Duodenal mucosa (tissue), 2 donors: ENCODE measurements at regions not wholly inside any gene's neighbourhood (a gene's known extent, or its start where the extent isn't known, plus 50 kb on each side); places are given as distances from the start of the nearest gene placed in this dataset.

Experiments
- H3K27ac ChIP-seq: one replicate; pipeline ENCODE4 v1.7.0; 2013; ENCODE audit warnings: low read depth, low read length
- H3K27me3 ChIP-seq, 2 donors: one replicate each; pipeline ENCODE4 v1.7.0; 2013; ENCODE audit warnings: low read length in 2 of 2, control low read depth in 1 of 2; ENCODE audit not compliant: insufficient read depth in 2 of 2, control insufficient read depth in 1 of 2
- H3K36me3 ChIP-seq, 2 donors: one replicate each; pipeline ENCODE4 v1.7.0; 2013; ENCODE audit warnings: low read length in 2 of 2, control low read depth in 1 of 2; ENCODE audit not compliant: insufficient read depth in 2 of 2, control insufficient read depth in 1 of 2
- H3K4me1 ChIP-seq, 2 donors: one replicate each; pipeline ENCODE4 v1.7.0; 2013; ENCODE audit warnings: low read length in 2 of 2, control low read depth in 1 of 2; ENCODE audit not compliant: insufficient read depth in 2 of 2, control insufficient read depth in 1 of 2
- H3K4me3 ChIP-seq, 2 donors: one replicate each; pipeline ENCODE4 v1.7.0; 2013; ENCODE audit warnings: low read length in 2 of 2, low read depth in 1 of 2
- H3K9ac ChIP-seq, 2 donors: one replicate each; pipeline ENCODE4 v1.7.0; 2013; ENCODE audit warnings: low read length in 2 of 2, low read depth in 1 of 2
- H3K9me3 ChIP-seq, 2 donors: one replicate each; pipeline ENCODE4 v1.7.0; 2013; ENCODE audit warnings: low read length in 2 of 2, control low read depth in 1 of 2; ENCODE audit not compliant: control insufficient read depth in 1 of 2

DNA sequence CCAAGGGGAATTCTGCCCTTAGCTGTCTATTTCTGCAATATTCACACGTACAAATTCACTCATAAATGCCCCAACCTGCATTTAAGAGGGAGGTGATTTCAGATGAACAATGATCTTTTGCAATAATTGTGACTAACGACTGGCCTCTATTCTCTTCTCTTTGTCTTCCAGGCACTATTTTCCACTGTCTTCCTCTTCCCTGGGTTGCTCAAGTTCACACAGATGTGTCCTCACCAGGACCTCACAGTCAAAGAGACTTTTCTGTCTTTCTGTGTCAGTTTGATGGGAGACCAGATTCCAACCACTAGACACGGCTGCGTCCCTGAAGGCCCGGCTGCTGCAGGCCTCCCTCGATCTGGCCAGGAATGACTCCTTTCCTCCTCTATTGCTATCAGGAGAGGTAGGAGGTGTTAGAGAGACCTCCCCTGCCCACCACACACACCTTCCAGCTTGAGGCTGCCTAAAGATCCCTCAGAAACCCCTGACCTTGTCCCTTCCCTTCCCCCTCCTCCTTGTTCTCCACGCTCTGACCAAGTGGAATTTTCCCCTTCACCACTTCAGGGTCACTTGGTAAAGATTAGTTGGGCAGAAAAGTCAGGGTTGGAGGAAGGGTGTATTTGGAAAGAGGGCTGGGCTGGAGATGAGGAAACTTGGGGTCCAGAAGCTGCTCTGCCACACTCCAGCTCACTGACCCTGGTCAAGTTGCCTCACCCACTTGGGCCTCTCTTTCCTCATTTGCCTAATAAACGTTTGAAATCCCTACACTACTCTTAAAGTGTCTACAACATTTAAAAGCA is 109.2 kb upstream of the COPS8 start:
- Histone ChIP-seq H3K9ac (no peak overlapping the region), H3K4me1 (peaks cover 16 to 20% of the 10 kb centered on the region in 2 donors), H3K36me3 (no peaks in the 10 kb centered on the region), H3K9me3 (no peaks in the 10 kb centered on the region), H3K4me3 (no peak overlapping the region), H3K27ac (no peak overlapping the region), H3K27me3 (no peaks in the 10 kb centered on the region)

DNA sequence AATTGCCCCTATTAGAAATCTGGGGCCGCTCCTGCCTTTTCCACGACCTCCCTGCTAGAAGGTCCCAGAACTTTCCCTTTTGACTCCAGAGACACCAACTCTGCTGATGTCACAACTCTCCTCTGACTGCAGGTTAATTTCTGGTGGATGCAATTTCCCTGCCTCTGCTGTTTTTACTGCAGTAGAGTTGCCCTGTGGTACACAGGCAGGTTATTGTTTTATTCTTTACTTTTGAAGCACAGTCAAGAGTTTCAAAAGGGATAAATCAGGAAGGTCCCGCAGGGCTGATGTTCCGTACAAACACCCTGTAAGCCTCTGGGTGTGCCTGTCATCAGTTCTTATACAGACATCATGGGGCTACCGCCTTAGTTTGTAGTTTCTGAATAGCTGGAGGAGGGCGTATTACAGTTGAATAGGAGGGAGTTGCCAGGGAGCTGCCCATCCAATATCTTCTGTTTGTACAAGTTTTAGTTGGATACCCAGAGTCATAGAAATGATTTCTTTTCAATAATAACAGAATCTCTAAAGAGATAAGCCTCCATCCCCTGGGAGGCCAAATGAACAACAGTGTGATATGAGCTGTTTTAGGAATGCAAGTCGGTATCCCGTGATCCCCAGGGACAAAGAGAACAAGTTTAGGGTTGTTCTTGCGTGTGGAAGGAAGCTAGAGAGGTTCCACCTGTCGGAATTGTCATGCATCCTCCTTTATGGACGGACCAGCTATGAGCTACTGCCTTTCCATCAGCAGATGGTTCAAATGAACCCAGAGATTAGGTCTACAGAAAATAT is 108.4 kb upstream of the COPS8 start:
- peaks cover 11 to 14% of the 10 kb centered on the region in 2 donors for H3K4me1 ChIP-seq
- no peaks in the 10 kb centered on the region for H3K27me3 ChIP-seq
- H3K27ac ChIP-seq: no peak overlapping the region
- H3K9me3 ChIP-seq: no peaks in the 10 kb centered on the region
- no peak overlapping the region for H3K4me3 ChIP-seq
- no peak overlapping the region for H3K9ac ChIP-seq
- H3K36me3 ChIP-seq: no peaks in the 10 kb centered on the region

DNA sequence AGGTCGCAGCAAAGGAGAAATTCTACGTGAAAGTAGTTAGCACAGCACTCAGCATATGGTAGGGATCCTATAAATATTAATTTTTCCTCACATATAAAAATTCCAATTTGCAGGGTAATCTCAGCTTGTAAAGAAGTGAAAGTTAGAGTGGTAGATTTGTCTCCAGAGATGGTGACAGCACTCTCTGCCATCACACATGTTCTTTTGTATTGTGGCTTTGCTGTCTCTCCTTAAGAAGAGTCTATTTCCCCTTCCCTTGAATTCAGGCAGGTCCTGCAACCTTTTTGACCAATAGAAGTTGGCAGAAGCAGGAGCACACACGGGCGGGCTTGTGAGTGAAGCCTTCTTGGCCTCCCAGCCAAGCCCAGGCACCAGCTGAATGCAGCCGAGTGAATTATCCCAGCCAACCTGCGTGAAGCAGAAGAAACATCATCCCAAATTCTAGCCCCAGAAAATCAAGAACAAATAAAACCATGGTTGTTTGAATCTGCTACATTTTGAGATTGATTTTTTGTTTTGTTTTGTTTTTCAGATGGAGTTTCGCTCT is 107.8 kb upstream of the COPS8 start:
- Histone ChIP-seq H3K4me3 (no peak overlapping the region), H3K9ac (no peak overlapping the region), H3K9me3 (peaks cover under 1 to 4% of the 10 kb centered on the region in 2 donors), H3K36me3 (no peaks in the 10 kb centered on the region), H3K27ac (no peak overlapping the region), H3K4me1 (peaks cover 6 to 8% of the 10 kb centered on the region in 2 donors), H3K27me3 (no peaks in the 10 kb centered on the region)

DNA sequence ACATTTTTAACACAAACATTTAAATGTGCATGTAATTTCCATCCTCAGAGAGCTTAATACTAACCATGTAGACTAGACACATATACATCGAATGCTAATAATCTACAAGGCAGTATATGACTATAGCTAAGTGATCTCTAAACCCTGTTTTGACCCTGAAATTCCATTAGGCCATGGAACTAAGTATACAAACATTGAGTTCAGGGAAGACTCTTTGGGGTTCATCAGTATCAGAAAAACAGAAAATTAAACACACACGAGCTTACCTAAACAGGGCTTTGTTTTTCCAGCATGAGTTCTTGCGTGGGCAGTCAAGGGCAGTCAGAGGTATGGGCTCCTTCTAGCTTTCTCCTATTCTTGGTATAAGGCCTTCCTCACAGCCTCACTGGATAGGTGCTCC is 106.0 kb upstream of the COPS8 start:
- no peak overlapping the region for H3K4me3 ChIP-seq
- no peaks in the 10 kb centered on the region for H3K36me3 ChIP-seq

DNA sequence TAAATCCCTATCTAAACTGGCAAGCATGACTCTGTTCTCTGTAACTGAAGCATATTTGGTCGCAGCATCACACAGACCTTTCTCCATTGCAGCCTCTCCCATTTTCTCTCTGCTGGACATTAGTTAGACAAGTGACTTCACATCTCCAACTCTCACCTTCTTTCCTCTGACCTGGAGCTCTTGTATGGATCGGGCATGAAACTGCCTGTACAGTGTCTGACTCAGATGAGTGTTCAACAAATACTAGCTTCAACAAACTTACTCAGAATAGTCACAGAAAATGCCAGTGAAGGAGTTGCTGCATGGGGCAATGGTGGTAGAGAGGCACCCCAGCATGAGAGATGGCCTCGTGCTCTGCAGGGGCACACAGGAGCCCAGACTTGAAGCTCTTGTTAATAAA is 104.7 kb upstream of the COPS8 start:
- no peaks in the 10 kb centered on the region for H3K4me1 ChIP-seq
- no peak overlapping the region for H3K9ac ChIP-seq
- no peak overlapping the region for H3K27ac ChIP-seq
- no peaks in the 10 kb centered on the region for H3K36me3 ChIP-seq
- no peaks in the 10 kb centered on the region for H3K27me3 ChIP-seq
- no peak overlapping the region for H3K4me3 ChIP-seq
- H3K9me3 ChIP-seq: peaks cover 4 to 6% of the 10 kb centered on the region in 2 donors

More for the DNA sequence above, 106.0 kb upstream of the COPS8 start:
- H3K9ac ChIP-seq: no peak overlapping the region
- H3K27ac ChIP-seq: no peak overlapping the region
- peaks cover 4 to 6% of the 10 kb centered on the region in 2 donors for H3K9me3 ChIP-seq
- H3K27me3 ChIP-seq: no peaks in the 10 kb centered on the region
- no peaks in the 10 kb centered on the region for H3K4me1 ChIP-seq

DNA sequence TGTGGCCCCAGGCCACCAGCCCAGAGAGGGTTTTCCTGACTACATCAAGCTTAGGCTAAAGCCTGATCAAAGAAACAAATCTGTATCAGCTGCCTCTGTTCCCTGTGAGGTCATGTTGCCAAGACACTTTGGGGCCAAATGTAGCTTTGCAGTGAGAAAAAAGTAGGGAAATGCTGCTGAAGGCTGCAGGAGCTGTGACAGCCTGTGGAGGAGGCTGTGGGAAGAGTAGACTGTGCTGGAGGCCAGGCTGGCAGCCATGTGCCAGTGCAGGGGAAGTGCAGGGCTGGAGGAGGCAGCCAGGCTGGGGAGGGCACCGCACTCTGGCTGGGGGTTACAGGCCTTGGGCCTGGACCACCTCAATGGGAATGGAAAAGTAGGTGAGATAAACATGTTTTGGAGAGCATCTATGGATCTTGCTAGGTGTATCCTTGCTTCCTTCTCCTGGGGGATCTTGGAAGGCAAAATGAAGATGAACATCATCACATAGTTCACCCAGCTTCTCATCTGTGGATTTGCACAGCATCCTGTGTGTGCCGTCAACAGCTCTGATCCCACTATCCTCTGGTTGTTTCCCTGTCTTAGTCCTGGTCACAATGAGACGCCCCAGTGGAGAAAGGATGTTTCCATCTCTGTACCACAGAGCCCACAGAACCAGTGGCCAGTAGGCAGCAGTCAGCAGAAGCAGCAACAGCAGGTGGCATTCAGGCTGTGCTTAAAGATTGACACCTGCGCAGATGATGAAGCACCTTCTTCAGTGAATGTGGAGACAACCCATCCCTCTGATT is 103.8 kb upstream of the COPS8 start:
- H3K27ac ChIP-seq: no peak overlapping the region
- no peaks in the 10 kb centered on the region for H3K36me3 ChIP-seq
- H3K9me3 ChIP-seq: peaks cover 4 to 6% of the 10 kb centered on the region in 2 donors
- H3K27me3 ChIP-seq: no peaks in the 10 kb centered on the region
- H3K9ac ChIP-seq: no peak overlapping the region
- no peaks in the 10 kb centered on the region for H3K4me1 ChIP-seq
- no peak overlapping the region for H3K4me3 ChIP-seq

DNA sequence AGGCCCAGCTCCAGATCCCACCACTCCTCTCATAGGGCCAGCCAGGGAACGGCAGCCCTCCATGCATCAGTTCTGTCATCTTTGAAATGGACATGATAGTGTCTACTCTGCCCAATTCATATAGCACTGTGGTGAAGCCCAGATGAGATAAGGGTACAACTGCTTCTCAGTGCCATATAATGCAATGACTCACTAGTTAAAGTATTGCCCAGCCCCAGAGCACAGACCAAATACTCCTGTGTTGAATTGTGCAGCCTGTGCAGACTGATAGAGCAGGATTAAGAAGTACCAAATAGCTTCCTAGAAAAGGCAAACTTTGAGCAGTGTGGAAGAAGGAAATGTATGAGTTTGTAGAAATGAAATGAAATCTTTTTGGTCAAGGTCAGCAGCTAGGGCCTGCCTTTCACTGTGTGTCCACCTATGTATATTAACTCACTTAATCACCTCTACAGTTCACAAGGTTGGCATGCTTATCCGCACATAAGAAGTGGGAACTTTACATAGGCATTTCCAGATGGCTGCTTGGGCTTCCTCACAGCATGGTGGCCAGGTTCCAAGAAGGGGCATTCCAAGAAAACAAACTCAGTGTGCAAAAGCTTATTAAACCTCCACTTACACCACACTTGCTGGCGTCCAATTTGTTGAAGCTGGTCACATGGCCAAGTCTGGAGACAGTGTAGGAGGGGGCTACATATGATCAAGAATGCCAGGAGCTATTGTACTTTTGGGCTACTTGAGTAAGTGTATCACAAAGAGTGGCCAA is 102.8 kb upstream of the COPS8 start:
- Histone ChIP-seq H3K9ac (no peak overlapping the region), H3K27ac (no peak overlapping the region), H3K4me3 (no peak overlapping the region), H3K36me3 (no peaks in the 10 kb centered on the region), H3K9me3 (peaks cover 4 to 6% of the 10 kb centered on the region in 2 donors), H3K27me3 (no peaks in the 10 kb centered on the region), H3K4me1 (no peaks in the 10 kb centered on the region)

DNA sequence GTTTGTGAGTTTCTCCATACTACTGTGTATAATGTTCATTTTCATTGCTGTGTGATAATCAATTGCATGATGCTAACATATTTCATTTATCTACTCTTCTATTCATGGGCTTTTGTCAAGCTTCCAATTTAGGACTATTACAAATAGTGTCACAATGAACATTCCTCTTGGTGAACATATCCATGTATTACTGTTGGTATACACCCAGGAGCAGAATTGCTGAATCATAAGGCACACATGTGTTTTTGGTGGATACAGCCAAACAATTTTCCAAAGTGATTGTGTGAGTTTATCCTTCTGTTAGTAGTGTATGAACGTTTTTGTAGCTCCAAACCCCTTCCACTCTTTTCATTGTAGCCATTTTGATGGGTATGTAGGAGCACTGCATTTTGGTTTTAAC is 101.6 kb upstream of the COPS8 start:
- peaks cover 4 to 6% of the 10 kb centered on the region in 2 donors for H3K9me3 ChIP-seq
- H3K27me3 ChIP-seq: no peaks in the 10 kb centered on the region
- H3K9ac ChIP-seq: no peak overlapping the region
- no peak overlapping the region for H3K4me3 ChIP-seq
- no peaks in the 10 kb centered on the region for H3K36me3 ChIP-seq
- no peak overlapping the region for H3K27ac ChIP-seq
- H3K4me1 ChIP-seq: peaks cover 0 to 9% of the 10 kb centered on the region in 2 donors

DNA sequence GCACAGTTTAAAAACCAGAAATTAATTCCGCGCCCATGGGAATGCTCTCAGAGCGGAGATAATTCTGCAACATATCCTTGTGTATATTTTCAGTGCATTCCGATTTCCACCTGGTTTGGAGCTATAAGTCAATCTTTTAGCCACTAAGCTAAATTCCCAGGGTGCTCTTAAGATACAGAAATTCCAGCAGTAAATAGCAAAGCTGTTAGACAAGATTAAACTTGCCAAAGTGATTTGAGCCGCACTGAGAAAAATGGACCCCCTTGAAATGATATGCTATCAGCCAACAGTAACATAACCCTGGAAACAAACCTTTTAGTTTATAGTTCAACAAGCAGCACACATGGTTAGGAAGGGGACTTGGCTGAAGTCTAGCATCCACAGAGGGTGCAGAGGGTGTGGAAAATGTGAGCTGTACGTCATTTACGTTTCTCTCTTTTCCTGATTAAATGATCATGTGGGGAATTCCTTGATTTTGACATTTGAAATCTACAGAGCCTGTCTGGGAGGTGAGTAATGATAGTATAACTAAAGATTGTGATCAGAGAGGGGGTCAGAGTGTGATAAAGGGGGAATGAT is 99.8 kb upstream of the COPS8 start:
- H3K36me3 ChIP-seq: no peaks in the 10 kb centered on the region
- peaks cover 4 to 6% of the 10 kb centered on the region in 2 donors for H3K9me3 ChIP-seq
- H3K4me1 ChIP-seq: peaks cover 0 to 9% of the 10 kb centered on the region in 2 donors
- no peak overlapping the region for H3K4me3 ChIP-seq
- H3K27me3 ChIP-seq: no peaks in the 10 kb centered on the region
- no peak overlapping the region for H3K27ac ChIP-seq
- H3K9ac ChIP-seq: no peak overlapping the region
